Chondrocyte (in vitro differentiated cells): ENCODE measurements at regions not wholly inside any gene's neighbourhood (a gene's known extent, or its start where the extent isn't known, plus 50 kb on each side); places are given as distances from the start of the nearest gene placed in this dataset.

ENCODE experiments used
- DNase-seq: peaks from one replicate; pipeline ENCODE4 v3.0.0; 2021; ENCODE audit warnings: mixed read lengths, low spot score
- H3K27ac Mint-ChIP-seq: one replicate; pipeline ENCODE4 v1.8.0; 2021; ENCODE audit warnings: mild to moderate bottlenecking, moderate library complexity, mixed read lengths; ENCODE audit not compliant: unreplicated experiment
- H3K27me3 Mint-ChIP-seq: 2 replicates; pipeline ENCODE4 v1.8.0; 2021; ENCODE audit warnings: low read depth, mixed read lengths
- H3K36me3 Mint-ChIP-seq: 2 replicates; pipeline ENCODE4 v1.8.0; 2021; ENCODE audit warnings: low read depth, mixed read lengths
- H3K4me1 Mint-ChIP-seq: 2 replicates; pipeline ENCODE4 v1.8.0; 2021; ENCODE audit warnings: low read depth, mild to moderate bottlenecking, mixed read lengths
- H3K4me3 Mint-ChIP-seq: one replicate; pipeline ENCODE4 v1.8.0; 2021; ENCODE audit warnings: mild to moderate bottlenecking, moderate library complexity, mixed read lengths; ENCODE audit not compliant: unreplicated experiment
- H3K9me3 Mint-ChIP-seq: 2 replicates; pipeline ENCODE4 v1.8.0; 2021; ENCODE audit warnings: low read depth, mixed read lengths
- TF ChIP-seq, protein P1 (sequence below): fragments of 200-600 bp; sonication (generic); IDR thresholded peaks from 2 replicates; pipeline ENCODE4 v1.5.0; 2021; ENCODE audit warnings: antibody characterized with exemption, mild to moderate bottlenecking, moderate library complexity

- H3K4me3 Mint-ChIP-seq, result no peak overlapping the region
- TF ChIP-seq, protein P1, sequence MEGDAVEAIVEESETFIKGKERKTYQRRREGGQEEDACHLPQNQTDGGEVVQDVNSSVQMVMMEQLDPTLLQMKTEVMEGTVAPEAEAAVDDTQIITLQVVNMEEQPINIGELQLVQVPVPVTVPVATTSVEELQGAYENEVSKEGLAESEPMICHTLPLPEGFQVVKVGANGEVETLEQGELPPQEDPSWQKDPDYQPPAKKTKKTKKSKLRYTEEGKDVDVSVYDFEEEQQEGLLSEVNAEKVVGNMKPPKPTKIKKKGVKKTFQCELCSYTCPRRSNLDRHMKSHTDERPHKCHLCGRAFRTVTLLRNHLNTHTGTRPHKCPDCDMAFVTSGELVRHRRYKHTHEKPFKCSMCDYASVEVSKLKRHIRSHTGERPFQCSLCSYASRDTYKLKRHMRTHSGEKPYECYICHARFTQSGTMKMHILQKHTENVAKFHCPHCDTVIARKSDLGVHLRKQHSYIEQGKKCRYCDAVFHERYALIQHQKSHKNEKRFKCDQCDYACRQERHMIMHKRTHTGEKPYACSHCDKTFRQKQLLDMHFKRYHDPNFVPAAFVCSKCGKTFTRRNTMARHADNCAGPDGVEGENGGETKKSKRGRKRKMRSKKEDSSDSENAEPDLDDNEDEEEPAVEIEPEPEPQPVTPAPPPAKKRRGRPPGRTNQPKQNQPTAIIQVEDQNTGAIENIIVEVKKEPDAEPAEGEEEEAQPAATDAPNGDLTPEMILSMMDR, result no peak
- no peak overlapping the region for H3K27ac Mint-ChIP-seq
- no peaks in the 10 kb centered on the region for H3K27me3 Mint-ChIP-seq
- H3K9me3 Mint-ChIP-seq, result peaks cover 10% of the 10 kb centered on the region
- peaks cover 1% of the 10 kb centered on the region for H3K36me3 Mint-ChIP-seq
- peaks cover 27% of the 10 kb centered on the region for H3K4me1 Mint-ChIP-seq
- DNase-seq, result no peak
Observed at GRCh38 chr2:149679286-149679685, 91.7 kb upstream of the MMADHC start.

DNA sequence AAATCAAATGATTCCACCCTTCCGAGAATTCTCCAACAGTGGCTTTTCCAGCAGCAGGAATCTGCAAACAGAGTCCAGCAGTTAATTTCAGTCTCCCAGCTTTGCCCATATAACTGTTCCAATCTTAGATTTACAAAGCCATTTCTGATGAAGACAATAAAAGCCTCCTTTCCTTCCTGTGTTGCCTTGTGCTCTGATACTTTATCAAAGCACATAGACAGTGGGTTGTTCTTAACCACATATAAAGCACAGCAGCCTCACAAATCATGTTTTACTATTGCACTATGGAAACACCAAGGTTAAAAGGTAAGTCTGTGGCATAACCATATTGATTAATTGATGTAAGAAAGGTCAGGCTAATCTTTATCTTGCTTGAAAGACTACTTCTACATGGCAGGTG, 89.8 kb upstream of the MMADHC start:
- Mint-ChIP-seq H3K4me3 (no peak overlapping the region), H3K36me3 (peaks cover 1% of the 10 kb centered on the region), H3K9me3 (peaks cover 13% of the 10 kb centered on the region), H3K27ac (no peak overlapping the region), H3K4me1 (peaks cover 26% of the 10 kb centered on the region), H3K27me3 (no peaks in the 10 kb centered on the region)
- DNase-seq, result no peak
- TF ChIP-seq, protein P1, result no peak

- Mint-ChIP-seq H3K36me3 (no peaks in the 10 kb centered on the region), H3K4me1 (peaks cover 15% of the 10 kb centered on the region), H3K4me3 (no peak overlapping the region), H3K27me3 (no peaks in the 10 kb centered on the region), H3K27ac (no peak overlapping the region), H3K9me3 (peaks cover 5% of the 10 kb centered on the region)
- TF ChIP-seq, protein P1, result no peak
- no peak for DNase-seq
Observed at GRCh38 chr2:149670086-149670485, 82.5 kb upstream of the MMADHC start.

DNA sequence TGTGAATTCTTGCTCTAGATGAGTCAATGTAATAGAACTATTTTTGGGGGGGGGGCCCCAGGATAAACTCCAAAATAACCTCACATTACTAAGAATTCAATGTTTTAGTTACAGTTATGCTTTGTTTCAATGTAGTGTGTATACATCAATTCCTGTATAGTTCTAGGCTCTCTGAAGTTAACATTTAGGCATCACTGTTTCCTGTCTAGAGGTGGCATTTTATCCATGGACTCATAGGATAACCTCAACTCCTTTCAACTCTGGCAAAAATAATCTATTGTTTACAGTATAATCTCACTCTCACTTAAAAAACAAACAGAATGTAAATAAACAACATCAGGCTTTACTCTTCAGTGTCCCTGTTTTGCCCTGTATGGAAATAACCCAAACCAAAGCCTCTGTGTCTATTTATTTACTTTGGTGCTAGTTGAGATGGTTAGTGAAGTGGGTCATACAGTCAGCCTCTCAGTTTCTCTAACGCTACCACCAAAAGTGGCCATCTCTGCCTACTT, 79.3 kb upstream of the MMADHC start:
- no peaks in the 10 kb centered on the region for H3K27me3 Mint-ChIP-seq
- peaks cover 22% of the 10 kb centered on the region for H3K4me1 Mint-ChIP-seq

DNA sequence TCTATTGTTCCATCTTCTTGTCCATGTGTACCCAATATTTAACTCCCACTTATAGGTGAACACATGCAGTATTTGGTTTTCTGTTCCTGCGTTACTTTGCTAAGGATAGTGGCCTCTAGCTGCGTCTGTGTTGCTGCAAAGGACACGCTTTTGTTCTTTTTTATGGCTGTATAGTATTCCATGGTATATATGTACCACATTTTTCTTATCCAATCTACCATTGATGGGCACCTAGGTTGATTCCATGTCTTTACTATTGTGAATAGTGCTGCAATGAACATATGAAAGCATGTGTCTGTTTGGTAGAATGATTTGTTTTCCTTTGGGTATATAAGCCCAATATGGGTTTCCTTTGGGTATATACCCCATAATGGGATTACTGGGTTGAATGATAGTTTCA, 77.3 kb upstream of the MMADHC start:
- peaks cover 38% of the 10 kb centered on the region for H3K4me1 Mint-ChIP-seq
- no peak overlapping the region for H3K27ac Mint-ChIP-seq
- H3K4me3 Mint-ChIP-seq, result no peak overlapping the region
- H3K9me3 Mint-ChIP-seq, result peaks cover 3% of the 10 kb centered on the region
- H3K36me3 Mint-ChIP-seq, result no peaks in the 10 kb centered on the region
- no peak for DNase-seq
- TF ChIP-seq, protein P1, result no peak
- no peaks in the 10 kb centered on the region for H3K27me3 Mint-ChIP-seq

More for the DNA sequence above, 79.3 kb upstream of the MMADHC start:
- TF ChIP-seq, protein P1, result no peak
- Mint-ChIP-seq H3K27ac (no peak overlapping the region), H3K36me3 (no peaks in the 10 kb centered on the region), H3K9me3 (peaks cover 3% of the 10 kb centered on the region), H3K4me3 (no peak overlapping the region)
- DNase-seq, result no peak
